Gastroesophageal sphincter (tissue), 3 donors: ENCODE measurements at regions not wholly inside any gene's neighbourhood (a gene's known extent, or its start where the extent isn't known, plus 50 kb on each side); places are given as distances from the start of the nearest gene placed in this dataset.

Experiments used
- EP300 ChIP-seq: sonication (generic); formaldehyde crosslinking; IDR thresholded peaks from one replicate; pipeline ENCODE4 v1.6.1; 2017; ENCODE audit warnings: antibody characterized with exemption, mild to moderate bottlenecking
- POLR2A ChIP-seq, 2 donors: fragments of 450-650 bp; IDR thresholded peaks; one replicate each; pipeline ENCODE4 v1.6.1; 2017; ENCODE audit warnings: antibody characterized with exemption in 2 of 2, mild to moderate bottlenecking in 2 of 2, moderate library complexity in 1 of 2
- POLR2AphosphoS5 ChIP-seq: sonication (generic); formaldehyde crosslinking; IDR thresholded peaks from one replicate; pipeline ENCODE4 v1.6.1; 2017; ENCODE audit warnings: antibody characterized with exemption
- TF ChIP-seq, protein P1 (sequence below), 4 experiments: fragments of 200-600 bp in 2 of 4; fragments of 450-650 bp in 2 of 4; sonication (generic) in 1 of 4; IDR thresholded peaks; one replicate each; pipeline ENCODE4 v1.5.1; 2017 to 2019; ENCODE audit warnings: antibody characterized with exemption in 4 of 4, mild to moderate bottlenecking in 2 of 4, moderate library complexity in 2 of 4

GRCh38 chr15:92707880-92708551 is 52.4 kb upstream of the FAM174B start:
- TF ChIP-seq, protein P1, sequence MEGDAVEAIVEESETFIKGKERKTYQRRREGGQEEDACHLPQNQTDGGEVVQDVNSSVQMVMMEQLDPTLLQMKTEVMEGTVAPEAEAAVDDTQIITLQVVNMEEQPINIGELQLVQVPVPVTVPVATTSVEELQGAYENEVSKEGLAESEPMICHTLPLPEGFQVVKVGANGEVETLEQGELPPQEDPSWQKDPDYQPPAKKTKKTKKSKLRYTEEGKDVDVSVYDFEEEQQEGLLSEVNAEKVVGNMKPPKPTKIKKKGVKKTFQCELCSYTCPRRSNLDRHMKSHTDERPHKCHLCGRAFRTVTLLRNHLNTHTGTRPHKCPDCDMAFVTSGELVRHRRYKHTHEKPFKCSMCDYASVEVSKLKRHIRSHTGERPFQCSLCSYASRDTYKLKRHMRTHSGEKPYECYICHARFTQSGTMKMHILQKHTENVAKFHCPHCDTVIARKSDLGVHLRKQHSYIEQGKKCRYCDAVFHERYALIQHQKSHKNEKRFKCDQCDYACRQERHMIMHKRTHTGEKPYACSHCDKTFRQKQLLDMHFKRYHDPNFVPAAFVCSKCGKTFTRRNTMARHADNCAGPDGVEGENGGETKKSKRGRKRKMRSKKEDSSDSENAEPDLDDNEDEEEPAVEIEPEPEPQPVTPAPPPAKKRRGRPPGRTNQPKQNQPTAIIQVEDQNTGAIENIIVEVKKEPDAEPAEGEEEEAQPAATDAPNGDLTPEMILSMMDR (IDR thresholded peaks at IDR 0.05) = no peak
- TF ChIP-seq POLR2A (IDR thresholded peaks at IDR 0.05) (no peak), POLR2AphosphoS5 (no peak), EP300 (no peak)
